ENCODE measurements at regions not wholly inside any gene's neighbourhood (a gene's known extent, or its start where the extent isn't known, plus 50 kb on each side); places are given as distances from the start of the nearest gene placed in this dataset.
"Not testable (repeated sequence)": the region's sequence is repeated elsewhere in the genome, so short reads cannot be mapped to it uniquely, and the experiment has no call there.

DNA sequence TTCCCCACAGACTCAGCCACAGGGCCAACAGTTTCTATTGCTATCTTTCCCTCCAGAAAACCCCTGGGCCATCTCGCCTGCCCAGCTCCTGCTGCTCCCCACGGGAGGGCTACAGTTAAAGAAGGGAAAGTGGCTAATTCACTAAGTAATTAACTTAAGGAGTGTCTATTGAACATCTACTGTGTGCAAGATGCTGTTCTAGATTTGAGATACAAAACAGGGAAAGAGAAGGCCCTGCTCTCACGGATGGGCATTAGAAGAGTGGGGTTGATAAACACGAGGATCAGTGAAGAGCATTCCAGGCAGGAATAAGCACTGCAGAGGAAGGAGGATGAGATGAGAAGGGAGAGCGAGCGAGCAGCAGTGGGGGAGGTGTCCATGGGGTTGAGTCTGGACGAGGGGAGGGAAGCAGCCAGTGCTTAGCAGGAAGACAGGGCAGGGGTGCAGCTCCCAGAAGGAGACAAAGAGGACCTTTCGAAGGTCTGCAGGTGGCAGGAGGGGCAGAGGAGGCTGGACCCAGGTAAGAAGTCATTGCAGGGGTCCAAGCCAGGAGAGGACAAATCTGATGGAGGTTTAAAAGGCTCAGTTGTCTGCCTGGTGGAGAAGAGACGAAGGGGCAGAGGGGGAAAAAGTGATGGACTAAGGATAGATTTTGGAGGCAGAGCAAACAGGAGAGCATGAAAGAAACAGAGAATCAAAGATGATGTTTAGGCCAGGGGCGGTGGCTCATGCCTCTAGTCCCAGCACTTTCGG lies 64.7 kb downstream of the KLF15 start:
- DNase-seq (ENCODE audit: low spot score): no peak

DNA sequence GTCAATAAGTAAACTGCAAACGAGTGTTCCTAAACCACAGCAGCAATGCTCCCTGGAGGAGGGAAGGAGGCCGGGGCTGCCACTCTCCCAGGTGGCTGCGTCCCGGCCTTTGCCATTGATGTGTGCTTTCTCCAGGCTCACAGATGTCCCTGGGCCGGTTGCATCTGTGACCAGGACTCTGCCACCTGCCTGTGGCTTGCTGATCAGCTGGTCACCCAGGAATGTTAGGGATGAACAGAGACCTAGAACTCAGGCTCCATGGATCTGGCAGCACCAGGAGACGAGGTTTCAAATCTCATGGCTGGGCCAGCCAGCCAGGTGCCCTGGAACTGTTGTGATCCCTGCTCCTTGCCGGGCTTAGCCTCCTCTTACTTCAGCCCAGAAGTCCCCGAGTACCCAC lies 65.7 kb downstream of the KLF15 start:
- no peak for DNase-seq (ENCODE audit: low spot score)

DNA sequence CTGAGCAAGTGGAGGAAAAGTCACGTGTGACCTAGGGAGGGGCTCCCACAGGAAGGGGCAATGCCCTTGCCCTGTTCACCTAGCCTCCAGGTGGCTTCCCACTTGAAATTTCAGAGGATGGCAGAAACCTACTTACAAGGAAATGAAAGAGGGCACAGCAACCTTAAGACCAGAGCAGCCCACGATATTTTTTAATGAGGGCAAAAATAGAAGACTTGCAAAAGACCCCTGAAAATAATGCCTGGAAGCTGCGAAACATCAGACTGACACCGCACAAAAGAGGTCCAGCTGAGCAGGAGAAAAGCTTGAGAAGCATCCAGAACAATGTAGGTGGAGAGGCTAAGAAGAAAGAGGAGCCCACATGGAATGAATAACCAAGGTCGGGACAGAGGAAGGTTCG lies 66.1 kb downstream of the KLF15 start:
- DNase-seq (ENCODE audit: low spot score): no peak

DNA sequence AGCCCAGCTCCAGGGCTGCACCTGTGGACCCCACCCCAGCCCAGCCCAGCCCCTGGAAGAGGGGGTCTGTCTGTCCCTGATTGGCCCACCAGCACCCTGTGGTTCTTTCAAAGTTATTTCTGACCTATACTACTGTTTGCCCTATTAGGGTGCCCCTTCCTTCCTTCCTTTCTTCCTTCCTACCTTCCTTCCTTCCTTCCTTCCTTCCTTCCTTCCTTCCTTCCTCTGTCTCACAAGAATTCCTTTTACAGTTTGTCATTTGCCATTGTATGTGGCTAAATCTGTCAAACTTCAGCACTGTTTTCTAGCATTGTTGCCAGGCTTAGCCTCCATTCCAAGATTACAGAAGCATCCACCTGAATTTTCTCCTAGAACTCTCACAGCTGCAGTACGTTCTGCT lies 66.9 kb downstream of the KLF15 start:
- DNase-seq (ENCODE audit: low spot score): no peak

DNA sequence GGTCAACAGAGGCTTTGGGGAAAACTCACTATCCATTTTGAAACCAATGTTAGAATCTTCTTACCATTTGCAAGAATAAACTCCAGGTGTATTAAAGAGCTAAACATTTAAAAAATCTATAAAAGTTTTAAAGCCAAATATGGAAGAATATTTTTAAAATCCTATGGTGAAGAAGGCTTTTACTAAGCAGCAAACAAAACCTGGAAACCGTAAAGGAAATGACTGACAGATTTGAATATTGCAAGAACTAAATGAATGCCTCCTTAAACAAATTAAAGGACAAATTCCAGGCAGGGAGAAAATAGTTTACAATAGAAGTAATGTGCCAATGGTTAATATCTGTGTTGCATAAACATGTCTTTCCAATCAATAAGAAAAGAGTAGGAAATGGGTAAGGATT lies 68.1 kb downstream of the KLF15 start:
- DNase-seq (ENCODE audit: low spot score): no peak

DNA sequence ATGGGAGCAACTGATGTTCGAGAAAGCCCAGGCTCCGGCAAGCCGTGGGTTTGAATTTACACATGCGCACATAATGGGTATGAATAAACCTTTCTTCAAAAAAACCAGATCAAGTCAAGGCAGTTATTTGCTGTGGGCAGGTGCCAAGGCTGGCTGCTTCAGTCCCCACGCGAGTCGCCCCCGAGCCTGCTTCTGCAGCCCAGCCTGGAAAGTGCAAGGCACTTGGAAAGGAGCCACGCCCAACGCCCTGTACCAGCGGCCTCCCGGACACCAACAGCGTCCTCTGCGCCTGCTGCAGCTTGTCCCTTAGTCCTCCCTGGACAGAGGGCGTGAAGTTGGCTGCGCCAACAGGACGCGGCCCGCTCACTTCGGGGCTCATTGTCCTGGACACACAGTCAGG lies 68.9 kb downstream of the KLF15 start:
- no peak for DNase-seq (ENCODE audit: low spot score)

DNA sequence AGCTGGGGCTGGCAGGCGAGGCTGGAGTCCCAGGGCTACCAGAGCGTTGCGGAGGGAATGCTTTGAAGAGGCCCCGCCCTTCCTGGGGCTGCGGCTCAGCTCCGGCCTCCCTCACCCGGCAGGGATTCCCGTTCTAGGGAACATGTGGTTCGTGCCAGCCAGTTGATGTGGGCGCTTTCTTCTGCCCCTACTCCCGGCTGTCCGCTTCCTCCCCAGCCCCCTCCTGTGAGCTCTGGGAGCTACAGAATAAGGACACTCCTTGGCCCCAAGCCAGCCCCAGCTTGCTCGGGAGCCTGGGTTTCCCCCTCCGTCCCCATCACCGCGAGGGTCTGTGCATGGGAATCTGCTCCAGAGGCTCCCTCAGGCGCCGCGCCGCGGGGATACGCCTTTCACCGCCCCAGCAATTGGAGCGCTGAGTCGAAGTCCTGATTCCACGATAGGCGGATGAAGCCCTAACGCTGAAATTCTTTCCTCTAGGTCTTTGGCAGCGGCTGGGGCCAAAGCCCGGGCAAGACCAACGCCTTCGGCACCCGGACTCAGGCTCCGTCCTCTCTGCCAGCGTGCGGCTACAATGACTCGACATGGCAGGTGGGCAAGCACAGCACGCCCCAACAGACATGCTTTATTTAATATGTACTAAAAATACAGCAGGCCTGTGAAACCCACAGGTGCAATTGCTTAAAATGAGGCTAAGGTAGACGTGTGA lies 69.5 kb downstream of the KLF15 start:
- DNase-seq (ENCODE audit: low spot score): peak; percentile 86

DNA sequence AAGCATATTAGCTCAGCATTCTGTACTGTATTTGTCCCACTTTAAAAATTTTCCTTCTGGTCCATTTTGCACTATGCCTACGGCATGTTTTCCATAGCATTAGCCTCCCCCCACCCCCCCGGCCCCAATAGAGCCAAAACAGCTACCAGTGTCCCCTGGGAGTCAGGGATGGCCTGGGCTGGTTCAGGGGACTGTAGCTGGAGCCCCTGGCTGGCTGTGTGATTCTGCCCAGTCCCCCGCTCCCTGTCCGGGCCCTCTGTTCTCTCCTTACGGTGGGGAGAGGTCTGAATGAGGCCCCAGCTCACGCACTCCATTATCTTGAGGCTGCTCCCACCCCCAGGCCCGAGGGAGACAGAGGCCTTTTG lies 70.1 kb downstream of the KLF15 start:
- DNase-seq (ENCODE audit: low spot score): no peak

DNA sequence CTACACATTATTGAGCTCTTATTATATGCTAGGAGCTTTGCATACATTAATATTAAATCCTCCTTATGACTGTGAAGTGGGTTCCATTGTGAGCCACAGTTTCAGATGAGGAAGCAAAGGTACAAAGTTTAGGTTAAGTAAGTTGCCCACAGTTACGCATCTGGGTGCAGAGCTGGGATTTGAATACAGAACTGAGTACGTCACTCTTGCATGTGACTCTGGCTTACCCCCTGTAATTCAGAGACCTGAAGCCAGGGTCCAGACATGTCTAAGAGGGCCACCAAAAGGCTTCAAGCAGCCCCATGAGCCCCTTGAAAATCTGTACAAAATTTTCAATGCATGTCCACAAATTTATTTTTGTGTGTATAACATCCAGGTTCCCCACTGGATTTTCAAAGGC lies 71.8 kb downstream of the KLF15 start:
- DNase-seq (ENCODE audit: low spot score): no peak

DNA sequence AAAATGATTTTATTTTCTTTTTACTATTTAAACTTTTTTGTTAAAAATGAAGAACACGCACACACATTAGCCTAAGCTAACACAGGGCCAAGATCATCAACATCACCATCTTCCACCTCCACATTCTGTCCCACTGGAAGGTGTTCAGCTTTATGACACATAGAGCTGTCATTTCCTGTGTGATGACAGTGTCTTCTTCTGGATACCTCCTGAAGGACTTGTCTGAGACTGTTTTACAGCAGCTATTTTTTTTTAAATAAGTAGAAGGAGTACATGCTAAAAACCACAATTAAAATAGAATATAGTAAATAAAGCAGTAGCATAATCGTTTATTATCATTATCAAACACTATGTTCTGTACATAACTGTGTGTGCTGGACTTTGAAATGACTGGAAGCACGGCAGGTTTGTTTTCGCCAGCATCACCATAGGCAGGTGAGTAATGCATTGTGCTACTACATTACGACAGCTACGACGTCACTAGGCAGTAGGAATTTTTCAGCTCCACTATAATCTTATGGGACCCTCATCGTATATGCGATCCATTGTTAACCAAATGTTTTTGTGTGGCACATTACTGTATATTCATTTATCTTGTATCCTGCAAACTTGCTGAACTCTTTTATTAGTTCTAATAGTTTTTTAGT lies 72.8 kb downstream of the KLF15 start:
- peak; percentile 91 for DNase-seq (ENCODE audit: low spot score)

DNA sequence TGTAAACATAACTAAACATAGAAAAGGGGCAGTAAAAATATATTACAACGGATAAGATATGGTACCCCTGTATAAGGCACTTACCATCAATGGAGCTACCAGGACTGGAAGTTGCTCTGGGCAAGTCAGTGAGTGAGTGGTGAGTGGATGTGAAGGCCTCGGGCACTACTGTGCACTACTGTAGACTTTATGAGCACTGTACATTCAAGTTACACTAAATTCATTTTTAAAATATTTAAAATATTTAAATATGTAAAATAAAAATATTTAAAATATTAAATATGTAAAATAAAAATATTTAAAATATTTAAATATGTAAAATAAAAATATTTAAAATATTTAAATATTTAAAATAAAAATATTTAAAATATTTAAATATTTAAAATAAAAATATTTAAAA lies 73.6 kb downstream of the KLF15 start:
- not testable (repeated sequence) for DNase-seq (ENCODE audit: low spot score)

DNA sequence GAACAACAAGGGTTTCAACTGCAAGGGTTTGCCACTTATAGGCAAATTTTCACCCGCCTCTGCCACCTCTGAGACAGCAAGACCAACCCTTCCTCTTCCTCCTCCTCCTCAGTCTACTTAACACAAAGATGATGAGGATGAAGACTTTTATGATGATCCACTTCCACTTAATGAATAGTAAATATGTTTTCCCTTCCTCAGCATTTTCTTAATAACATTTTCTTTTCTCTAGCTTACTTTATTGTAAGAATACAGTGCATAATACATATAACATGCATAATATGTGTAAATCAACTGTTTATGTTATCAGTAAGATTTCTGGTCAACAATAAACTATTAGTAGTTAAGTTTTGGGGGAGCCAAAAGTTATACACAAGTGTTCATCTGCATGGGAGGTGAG lies 77.4 kb downstream of the KLF15 start:
- no peak for DNase-seq (ENCODE audit: low spot score)

DNA sequence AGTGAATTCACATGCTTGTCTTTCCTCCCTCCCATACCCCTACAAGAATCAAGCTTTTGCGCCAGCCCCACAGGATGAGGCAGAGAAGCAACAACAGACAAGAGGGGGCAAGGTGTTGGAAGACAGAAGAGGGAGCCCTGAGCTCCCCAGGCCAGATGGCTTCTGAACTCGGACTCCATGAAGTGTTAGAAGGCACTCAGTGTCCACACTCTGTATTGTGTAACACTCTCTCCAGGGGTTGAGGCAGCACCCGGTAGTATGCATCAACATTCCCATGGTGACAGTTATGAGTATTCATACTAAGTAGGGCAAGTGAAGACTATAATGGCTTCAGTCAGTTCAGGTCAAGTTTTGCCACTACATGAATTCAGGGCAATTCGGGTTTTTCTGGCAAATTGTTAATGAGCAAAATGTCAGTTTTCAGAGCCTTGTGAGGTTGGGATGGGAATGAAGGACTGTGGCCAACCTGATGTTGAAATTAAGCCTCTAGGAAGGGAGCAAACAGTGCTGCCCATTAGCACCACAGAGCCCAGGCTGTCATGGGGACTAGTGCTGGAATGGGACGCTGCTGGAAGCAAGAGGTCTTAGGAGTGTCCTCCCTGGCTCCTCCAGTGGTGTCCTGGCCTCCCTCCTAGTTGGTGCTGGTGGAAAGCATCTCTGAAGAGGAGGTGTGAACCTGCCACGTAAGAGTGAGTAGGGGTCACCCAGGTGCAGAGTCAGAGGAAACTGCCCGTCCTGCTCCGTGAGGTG lies 79.4 kb downstream of the KLF15 start:
- no peak for DNase-seq (ENCODE audit: low spot score)

DNA sequence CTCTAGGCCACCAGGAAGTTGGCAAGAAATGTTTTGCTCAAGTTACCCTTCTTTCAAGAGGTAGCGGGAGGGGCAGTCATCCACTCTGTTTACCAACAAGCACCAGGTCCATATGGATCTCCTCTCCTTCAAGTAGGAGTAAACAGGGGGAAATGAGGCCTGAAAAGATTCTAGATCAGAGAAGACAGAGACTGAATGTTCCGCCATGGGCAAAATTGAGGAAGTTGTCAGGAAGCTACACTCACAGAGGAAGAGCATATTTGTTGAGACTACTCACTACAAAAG lies 81.6 kb downstream of the KLF15 start:
- no peak for DNase-seq (ENCODE audit: low spot score)

DNA sequence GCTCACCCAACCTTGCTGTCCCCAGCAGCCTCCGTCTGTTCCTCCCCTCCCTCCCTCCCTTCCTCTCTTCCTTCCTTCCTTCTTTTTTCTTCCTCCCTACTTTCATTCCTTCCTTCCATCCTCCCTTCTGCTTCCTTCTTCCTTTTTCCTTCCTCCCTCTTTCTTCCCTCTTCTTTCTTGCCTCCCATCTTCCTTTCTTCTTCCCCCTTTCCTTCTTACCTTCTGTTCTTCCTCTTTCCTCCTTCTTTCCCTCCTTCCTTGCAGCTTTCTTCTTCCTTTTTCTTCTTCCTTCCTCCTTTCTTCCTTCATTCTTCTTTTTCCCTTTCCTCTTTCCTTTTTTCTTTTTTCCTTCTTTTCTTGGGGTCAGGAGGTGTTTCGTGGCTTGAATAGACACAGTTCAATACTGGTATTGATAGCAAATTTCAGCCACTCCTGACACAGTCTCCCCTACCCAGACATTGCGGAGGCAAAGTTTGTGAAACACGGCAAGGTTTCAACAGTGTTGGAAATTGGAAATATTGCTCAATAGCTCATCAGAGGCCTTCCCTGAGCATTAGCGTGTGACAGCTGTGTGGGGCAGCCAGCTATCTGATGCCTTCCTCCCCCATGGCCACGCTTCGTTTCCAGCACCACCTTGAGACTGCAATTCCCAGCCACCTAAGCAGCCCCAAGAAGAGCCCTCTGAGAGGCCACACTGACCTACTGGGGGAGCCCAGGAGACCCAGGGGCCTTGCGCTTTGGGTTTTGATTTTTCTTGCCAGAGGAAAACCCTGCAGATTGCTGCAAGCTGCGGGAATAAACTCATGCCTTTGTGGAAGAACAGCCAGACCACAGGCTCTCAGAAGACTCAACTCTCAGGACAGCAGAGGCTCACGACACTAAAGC lies 82.2 kb downstream of the KLF15 start:
- DNase-seq (ENCODE audit: low spot score): no peak

DNA sequence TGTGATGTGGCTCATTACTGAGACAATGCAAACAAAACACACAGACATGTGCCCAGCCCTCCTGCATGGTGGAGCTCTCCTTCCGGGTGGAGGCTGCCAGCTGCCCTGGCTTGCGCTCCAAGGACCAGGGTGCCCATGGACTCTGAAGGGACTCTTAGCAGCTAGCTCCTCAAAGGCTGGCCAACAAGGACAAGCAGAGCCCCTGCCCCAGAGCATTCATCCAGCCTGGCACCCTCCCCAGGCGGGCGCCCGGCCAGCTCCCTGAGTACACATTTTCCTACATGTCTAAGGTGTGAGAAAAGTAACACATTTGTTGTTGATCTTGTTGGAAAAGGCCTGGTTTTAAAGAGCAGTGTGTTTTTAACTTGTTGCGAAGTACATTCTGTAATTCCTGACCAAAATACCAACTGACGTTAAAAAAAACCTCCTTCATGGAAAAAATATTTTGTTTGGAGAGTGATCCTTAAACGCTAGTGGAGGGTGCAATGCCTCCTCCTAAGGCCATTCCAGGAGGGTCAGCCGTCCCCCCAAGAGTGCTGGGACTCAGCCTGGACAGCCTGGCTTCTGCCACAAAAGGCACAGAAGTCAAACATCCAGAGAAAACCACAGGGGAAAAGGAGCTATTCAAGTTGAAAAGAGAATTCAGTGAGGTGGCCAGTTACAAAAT lies 86.9 kb downstream of the KLF15 start:
- peak; percentile 28 for DNase-seq (ENCODE audit: low spot score)

DNA sequence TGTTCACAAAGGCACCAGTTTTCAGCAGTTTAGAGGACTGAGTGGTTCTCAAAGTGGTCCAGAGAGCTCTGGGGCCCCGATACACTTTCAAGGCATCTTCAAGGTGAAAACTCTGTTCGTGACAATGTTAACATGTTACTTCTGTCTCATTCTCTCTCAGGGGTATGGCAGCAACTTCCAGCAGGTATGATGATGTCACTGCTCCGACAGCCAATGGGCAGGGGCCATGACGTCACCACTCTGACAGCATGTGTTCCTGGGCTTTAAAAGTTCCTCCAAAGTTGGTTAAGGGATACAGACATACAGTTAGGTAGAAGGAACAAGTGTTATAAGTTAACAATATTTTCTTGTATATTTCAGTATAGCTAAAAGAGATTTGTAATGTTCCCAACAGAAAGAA lies 87.9 kb downstream of the KLF15 start:
- peak; percentile 31 for DNase-seq (ENCODE audit: low spot score)

DNA sequence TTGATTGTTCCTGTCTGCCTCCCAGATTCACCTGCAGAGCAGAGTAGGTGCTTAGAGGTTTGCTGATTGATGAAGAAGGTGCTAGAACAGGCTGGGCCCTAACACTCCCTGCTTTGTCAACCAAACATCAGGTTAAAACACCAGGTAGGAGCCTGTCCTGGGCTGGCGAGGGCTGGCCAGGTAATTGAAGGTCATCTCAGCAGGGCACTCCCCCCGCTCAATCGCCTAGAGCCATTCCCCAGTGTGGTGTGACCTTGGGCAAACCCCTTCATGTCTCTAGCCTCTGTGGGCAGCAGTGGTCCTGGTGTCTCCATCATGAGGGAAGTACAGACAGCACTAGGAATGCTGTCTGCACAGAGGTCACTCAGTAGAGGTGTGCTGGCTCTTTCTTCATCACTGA lies 88.3 kb downstream of the KLF15 start:
- no peak for DNase-seq (ENCODE audit: low spot score)

DNA sequence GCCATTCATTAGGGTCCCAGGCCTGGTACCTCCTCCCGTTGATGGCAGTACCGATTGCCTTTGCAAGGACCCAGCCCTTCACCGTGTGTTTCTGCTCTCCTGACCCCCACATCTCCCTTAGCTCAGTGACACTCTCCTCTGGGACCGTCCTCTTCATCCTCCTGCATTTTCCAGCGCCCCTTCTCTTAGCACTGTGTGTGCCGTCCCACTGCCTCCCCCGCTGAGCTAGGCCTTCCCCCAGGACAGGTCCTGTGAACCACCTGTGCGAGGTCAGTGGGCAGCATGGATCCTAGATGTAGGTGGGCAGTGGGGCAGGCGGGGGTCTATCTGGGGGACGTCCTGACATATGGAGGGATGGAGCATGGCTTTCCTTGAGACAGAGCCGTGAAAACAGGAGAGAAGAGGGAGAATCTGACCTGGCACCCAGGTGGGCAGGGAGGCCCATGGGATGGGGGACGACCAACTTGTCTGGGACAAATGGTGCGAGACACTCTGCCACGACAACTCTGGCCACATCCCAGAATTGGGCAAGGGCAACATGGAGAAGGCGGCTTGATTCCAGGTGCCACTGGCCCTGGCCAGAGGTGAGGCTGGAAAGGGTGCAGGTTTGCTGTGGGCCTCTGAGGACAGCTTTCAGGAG lies 87.7 kb upstream of the ALDH1L1 start:
- no peak for DNase-seq (ENCODE audit: low spot score)

DNA sequence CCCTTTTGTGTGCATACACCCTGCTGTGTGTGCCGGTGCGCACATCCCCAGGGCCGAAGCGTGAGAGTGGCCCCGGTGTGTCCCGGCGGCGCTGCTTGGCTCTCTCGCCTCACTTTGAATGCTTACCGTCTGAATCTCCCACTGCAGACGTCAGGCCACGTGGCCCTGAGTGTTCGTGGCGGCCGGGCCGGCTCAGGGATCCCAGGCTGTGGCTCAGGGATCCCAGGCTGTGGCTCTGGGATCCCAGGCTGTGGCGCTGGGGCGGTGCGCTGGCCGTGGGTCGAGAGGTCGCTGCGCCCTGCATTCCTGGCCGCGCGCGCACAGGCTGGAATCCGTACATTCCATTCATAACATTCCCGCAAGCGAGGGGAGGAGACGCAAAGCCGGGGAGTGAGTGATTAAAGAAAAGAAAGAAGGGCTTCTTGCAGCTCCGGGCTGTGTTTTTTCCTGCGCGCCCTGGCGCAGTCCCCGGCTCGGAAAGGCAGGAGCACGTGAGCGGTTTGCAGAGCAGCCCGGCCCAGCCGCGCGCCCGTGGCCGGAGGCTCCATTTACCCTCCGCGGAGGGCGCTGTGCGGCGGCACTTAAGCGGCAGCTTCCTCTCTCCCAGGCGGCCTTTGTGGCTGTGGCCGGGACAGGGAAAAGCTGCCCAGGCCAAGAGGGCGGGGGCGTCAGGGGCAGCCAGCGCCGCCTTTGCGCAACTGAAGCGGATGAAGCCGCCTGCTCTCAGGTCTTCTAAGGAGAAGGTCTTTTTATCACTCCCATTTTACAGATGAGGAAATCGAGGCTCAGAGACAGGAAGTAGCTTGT lies 87.0 kb upstream of the ALDH1L1 start:
- DNase-seq (ENCODE audit: low spot score): peak; percentile 94
